Coronary artery (tissue), 2 donors: ENCODE measurements at regions not wholly inside any gene's neighbourhood (a gene's known extent, or its start where the extent isn't known, plus 50 kb on each side); places are given as distances from the start of the nearest gene placed in this dataset.
"Not testable (repeated sequence)": the region's sequence is repeated elsewhere in the genome, so short reads cannot be mapped to it uniquely, and the experiment has no call there.

Experiments used
- DNase-seq: peaks from one replicate; pipeline ENCODE4 v3.0.0-alpha.2; 2017; ENCODE audit warnings: low spot score
- H3K27ac ChIP-seq, 2 donors: fragments of 200-600 bp; sonication (generic); one replicate each; pipeline ENCODE4 v1.5.1; 2016 to 2019
- H3K4me3 ChIP-seq: fragments of 200-600 bp; sonication (generic); 2 replicates; pipeline ENCODE4 v1.5.1; 2016; ENCODE audit warnings: mild to moderate bottlenecking, moderate library complexity

DNA sequence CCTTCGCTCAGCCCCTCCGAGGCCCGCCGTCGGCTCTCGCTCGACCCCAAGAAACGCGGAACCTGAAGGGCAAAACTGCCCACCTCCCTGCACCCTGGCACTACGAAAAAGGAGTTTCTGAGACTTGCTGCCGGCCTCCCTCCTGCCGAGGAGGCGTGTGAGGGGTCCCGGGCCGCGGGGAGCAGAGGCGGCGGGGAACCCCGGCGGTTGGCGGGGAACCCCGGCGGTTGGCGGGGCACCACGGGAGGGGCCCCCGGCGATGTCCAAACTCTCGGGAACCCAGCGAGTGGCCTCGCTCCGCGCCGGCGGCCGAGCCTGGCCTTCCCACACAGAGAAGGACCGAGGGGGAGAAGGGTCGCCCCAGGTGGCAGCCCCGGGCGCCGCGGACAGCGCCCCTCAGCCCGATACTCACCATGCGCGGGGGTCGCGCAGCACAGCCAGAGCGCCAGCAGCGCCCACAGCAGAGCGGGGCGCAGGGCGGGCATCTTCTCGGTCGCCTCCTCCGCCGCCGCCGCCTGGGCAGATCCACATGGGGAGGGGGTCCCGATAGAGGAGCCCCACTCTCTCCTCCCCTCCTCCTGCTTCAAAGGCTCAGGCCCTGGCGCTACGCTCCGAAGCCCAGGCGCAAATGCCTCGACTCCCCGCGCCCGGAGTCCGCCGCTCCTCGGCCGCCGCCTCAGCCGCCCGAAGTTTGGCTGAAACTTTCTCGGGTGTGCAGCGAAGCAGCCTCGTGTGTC, 69.4 kb upstream of the NUDT4B start:
- DNase-seq, result peak; percentile 76
- H3K27ac ChIP-seq, result peak overlapping the region in 1 of 2 donors; percentile 93
- peak overlapping the region; percentile 83 for H3K4me3 ChIP-seq

DNA sequence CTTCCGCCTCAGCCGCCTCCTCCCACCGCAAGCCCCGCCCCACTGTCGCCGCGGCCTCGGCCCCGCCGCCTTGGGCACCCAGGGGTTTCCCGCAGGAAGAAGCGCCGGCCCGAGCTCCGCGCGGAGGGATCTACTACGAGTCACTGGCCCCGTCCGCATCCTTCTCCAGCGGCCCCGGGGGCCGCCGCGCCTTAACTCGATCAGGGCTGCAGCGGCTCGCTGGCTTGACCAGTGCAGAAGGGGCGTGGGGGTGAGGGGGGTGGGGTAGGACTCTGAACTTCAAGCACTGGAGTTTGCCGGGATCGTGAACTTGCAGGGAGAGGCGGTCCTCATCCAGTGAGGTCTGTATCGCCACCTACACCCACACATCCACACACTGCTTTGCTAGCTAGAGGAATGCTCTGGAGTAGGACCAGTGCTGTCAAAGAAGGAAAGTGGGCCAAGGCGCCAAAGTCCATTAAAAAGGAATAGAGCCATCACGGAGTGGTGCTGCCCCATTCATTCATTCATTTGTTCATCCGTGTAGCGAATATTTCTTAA, 68.7 kb upstream of the NUDT4B start:
- H3K27ac ChIP-seq, result peak overlapping the region in 1 of 2 donors; percentile 93
- peak overlapping the region; percentile 83 for H3K4me3 ChIP-seq
- DNase-seq, result not testable (repeated sequence)

DNA sequence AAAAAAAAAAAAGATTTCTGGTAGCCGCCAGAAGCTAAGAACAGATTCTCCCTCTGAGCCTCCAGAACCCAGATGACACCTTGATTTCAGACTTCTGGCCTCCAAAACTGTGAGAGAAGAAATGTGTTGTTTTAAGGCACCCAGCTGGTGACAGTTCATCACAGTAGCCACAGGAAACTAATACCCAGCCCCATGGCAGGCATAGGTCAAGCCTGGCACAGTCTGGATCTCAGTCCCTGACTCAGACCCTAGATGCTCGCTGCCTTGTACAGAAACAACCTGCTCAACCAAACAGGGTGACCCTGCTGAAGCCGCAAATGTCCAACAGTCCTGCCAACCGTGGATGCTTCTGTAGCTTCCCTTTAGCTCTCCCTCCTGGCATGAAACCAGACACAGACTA, 61.8 kb upstream of the NUDT4B start:
- not testable (repeated sequence) for DNase-seq, H3K4me3 ChIP-seq, H3K27ac ChIP-seq

DNA sequence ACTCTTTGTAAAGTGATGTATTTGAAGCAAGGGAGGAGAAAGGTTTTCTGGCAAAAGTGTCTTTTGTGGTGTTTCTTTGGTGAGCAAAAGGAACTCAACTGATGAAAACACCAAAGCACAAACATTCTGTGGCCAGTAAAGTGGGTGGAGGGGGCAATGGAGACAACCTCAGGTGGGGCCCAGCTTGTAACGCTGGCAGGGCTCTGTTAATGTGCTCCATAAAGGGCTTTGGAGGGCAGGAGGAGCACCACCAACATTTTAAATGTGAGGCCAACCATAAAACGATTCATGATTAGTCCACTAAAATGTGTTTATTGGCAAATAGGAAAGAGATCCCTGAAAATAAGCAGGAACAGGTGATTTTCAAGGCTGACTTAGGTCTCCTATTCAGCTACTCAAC, 61.2 kb upstream of the NUDT4B start:
- H3K27ac ChIP-seq, DNase-seq, H3K4me3 ChIP-seq: not testable (repeated sequence)
